ACC112 (cell line): ENCODE measurements at regions not wholly inside any gene's neighbourhood (a gene's known extent, or its start where the extent isn't known, plus 50 kb on each side); places are given as distances from the start of the nearest gene placed in this dataset.
"Not testable (repeated sequence)": the region's sequence is repeated elsewhere in the genome, so short reads cannot be mapped to it uniquely, and the experiment has no call there.

ENCODE experiments used
- H2AFZ ChIP-seq: fragments of 200-600 bp; sonication (generic); one replicate; pipeline ENCODE4 v1.6.0; 2017; ENCODE audit warnings: antibody characterized with exemption, low read length; ENCODE audit not compliant: unreplicated experiment
- H3K27ac ChIP-seq: fragments of 200-600 bp; sonication (generic); 2 replicates; pipeline ENCODE4 v1.5.1; 2014; ENCODE audit warnings: low read depth, mild to moderate bottlenecking, antibody characterized with exemption, low read length, moderate library complexity
- H3K27me3 ChIP-seq: fragments of 200-600 bp; sonication (generic); 2 replicates; pipeline ENCODE4 v1.6.1; 2014; ENCODE audit warnings: mild to moderate bottlenecking, antibody characterized with exemption, low read length, moderate library complexity, mixed read lengths; ENCODE audit not compliant: insufficient read depth
- H3K36me3 ChIP-seq: fragments of 200-600 bp; sonication (generic); 2 replicates; pipeline ENCODE4 v1.6.1; 2016; ENCODE audit warnings: mild to moderate bottlenecking, antibody characterized with exemption, low read length, moderate library complexity, mixed read lengths; ENCODE audit not compliant: insufficient read depth
- H3K4me1 ChIP-seq: fragments of 200-600 bp; sonication (generic); one replicate; pipeline ENCODE4 v1.6.1; 2016; ENCODE audit warnings: low read length, mixed read lengths; ENCODE audit not compliant: insufficient read depth, unreplicated experiment, control insufficient read depth
- H3K4me3 ChIP-seq: fragments of 200-600 bp; sonication (generic); 2 replicates; pipeline ENCODE4 v1.5.1; 2014; ENCODE audit warnings: mild to moderate bottlenecking, low read depth, low read length
- H3K79me2 ChIP-seq: fragments of 200-600 bp; sonication (generic); one replicate; pipeline ENCODE4 v1.6.0; 2016; ENCODE audit warnings: low read length; ENCODE audit not compliant: control insufficient read depth, unreplicated experiment, insufficient read depth

GRCh38 chrX:10469-11458 is 270.4 kb upstream of the PLCXD1 start:
- not testable (repeated sequence) for H3K4me1 ChIP-seq, H3K4me3 ChIP-seq, H2AFZ ChIP-seq, H3K36me3 ChIP-seq, H3K27me3 ChIP-seq, H3K79me2 ChIP-seq, H3K27ac ChIP-seq

- H3K79me2 ChIP-seq, H2AFZ ChIP-seq, H3K27ac ChIP-seq, H3K27me3 ChIP-seq, H3K36me3 ChIP-seq, H3K4me1 ChIP-seq, H3K4me3 ChIP-seq: not testable (repeated sequence)
Observed at GRCh38 chrX:13821-14443, 267.2 kb upstream of the PLCXD1 start.

- H3K4me3 ChIP-seq, H3K36me3 ChIP-seq, H3K27me3 ChIP-seq, H2AFZ ChIP-seq, H3K79me2 ChIP-seq, H3K4me1 ChIP-seq, H3K27ac ChIP-seq: not testable (repeated sequence)
Observed at GRCh38 chrX:14452-14851, 266.7 kb upstream of the PLCXD1 start.

- not testable (repeated sequence) for H3K27me3 ChIP-seq, H3K79me2 ChIP-seq, H3K4me1 ChIP-seq
Observed at GRCh38 chrX:18768-19454, 262.3 kb upstream of the PLCXD1 start.

GRCh38 chrX:19455-19827 is 261.7 kb upstream of the PLCXD1 start:
- H3K27ac ChIP-seq, H2AFZ ChIP-seq, H3K27me3 ChIP-seq, H3K79me2 ChIP-seq, H3K36me3 ChIP-seq, H3K4me1 ChIP-seq: not testable (repeated sequence)
- H3K4me3 ChIP-seq = peak overlapping the region; percentile 76; the same call in 1 of the 2 replicates

More at GRCh38 chrX:18768-19454, 262.3 kb upstream of the PLCXD1 start:
- H2AFZ ChIP-seq, H3K27ac ChIP-seq, H3K4me3 ChIP-seq, H3K36me3 ChIP-seq: not testable (repeated sequence)

- Histone ChIP-seq H3K27ac (no peak overlapping the region), H3K36me3 (no peaks in the 10 kb centered on the region), H2AFZ (peak overlapping the region; percentile 38), H3K4me3 (peak overlapping the region; percentile 76), H3K4me1 (peaks cover 3% of the 10 kb centered on the region), H3K79me2 (no peaks in the 10 kb centered on the region), H3K27me3 (no peaks in the 10 kb centered on the region)
Observed at GRCh38 chrX:19912-20571, 261.1 kb upstream of the PLCXD1 start.

- not testable (repeated sequence) for H3K79me2 ChIP-seq, H3K4me3 ChIP-seq, H2AFZ ChIP-seq, H3K4me1 ChIP-seq, H3K27me3 ChIP-seq, H3K27ac ChIP-seq, H3K36me3 ChIP-seq
Observed at GRCh38 chrX:24139-24538, 257.0 kb upstream of the PLCXD1 start.
